SK-N-MC (cell line): ENCODE measurements at regions not wholly inside any gene's neighbourhood (a gene's known extent, or its start where the extent isn't known, plus 50 kb on each side); places are given as distances from the start of the nearest gene placed in this dataset.

ENCODE experiments used
- EZH2 ChIP-seq: fragments of 200-600 bp; sonication (generic); IDR thresholded peaks from one replicate; pipeline ENCODE4 v1.6.1; 2017; ENCODE audit warnings: antibody characterized with exemption
- POLR2AphosphoS5 ChIP-seq: IDR thresholded peaks from 2 replicates; pipeline ENCODE4 v1.6.1; 2012; ENCODE audit warnings: mild to moderate bottlenecking, low read depth, low read length, borderline replicate concordance

GRCh38 chr21:27300770-27301169 is 333.9 kb upstream of the ADAMTS5 start:
- TF ChIP-seq EZH2, result no peak
- no peak for TF ChIP-seq POLR2AphosphoS5
